SK-MEL-5 (cell line): ENCODE measurements at regions not wholly inside any gene's neighbourhood (a gene's known extent, or its start where the extent isn't known, plus 50 kb on each side); places are given as distances from the start of the nearest gene placed in this dataset.
"Not testable (repeated sequence)": the region's sequence is repeated elsewhere in the genome, so short reads cannot be mapped to it uniquely, and the experiment has no call there.

ENCODE experiments used
- DNase-seq: peaks from one replicate; pipeline ENCODE4 v3.0.0-alpha.2; 2016; ENCODE audit warnings: low read depth, low spot score
- in situ Hi-C: cut with HindIII; loops from 2 replicates; pipeline ENCODE4 v1.10.0; 2016; ENCODE audit warnings: low sequenced_read_pairs, high pct_unique_total_duplicates, low pct_unique_long_range_greater_than_20kb

DNA sequence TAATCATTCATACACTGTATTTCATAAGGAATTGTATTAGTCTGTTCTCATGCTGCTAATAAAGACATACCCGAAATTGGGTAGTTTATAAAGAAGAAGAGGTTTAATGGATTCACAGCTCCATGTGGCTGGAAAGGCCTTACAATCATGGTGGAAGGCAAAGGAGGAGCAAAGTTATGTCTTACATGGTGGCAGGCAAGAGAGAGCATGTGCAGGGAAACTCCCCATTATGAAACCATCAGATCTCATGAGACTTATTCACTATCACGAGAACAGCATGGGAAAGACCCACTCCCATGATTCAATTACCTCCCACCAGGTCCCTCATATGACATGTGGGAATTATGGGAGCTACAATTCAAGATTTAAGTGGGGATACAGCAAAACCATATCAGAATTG, 122.9 kb upstream of the PHYHIPL start:
- in situ Hi-C loops, DNase-seq: not testable (repeated sequence)

DNA sequence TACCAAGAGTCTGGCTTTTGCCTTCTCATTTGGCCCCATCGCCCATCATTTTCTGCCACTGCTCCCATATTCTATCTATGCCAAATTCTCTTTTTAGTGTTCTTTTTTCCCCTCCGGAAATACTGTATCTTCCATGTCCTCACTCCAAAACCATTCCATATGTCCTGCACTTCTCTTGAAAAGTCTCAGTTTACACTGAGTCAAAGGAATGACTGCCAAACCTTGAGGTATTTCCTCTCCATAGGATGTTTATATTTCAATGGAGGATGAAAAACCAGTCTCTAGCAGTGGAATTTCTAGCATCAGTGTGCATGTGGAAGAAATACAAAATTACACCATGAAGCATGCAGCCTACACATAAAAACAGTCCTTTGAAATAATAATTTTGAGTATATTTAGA, 121.4 kb upstream of the PHYHIPL start:
- in situ Hi-C loops, result no loop called here
- DNase-seq, result no peak

DNA sequence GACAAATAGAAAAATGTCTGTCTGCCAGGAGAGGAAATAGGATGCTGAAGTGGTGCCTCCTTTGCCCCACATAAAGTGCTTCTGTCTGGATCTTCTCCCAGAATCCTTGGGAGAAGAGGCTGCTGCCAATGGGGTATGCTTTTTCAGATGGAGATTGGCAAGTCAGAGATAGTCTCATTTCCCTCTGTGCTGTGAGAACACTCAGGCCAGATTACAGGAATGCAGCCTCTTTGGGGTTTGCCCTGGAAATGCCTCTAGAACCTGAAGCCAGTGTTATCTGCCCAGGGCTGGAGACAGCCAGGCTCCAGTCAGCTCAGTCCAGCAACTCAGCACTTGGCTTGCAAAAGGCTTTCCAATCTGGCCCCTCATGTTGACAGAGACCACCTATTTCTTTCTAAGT, 119.1 kb upstream of the PHYHIPL start:
- in situ Hi-C loops, result no loop called here
- no peak for DNase-seq

DNA sequence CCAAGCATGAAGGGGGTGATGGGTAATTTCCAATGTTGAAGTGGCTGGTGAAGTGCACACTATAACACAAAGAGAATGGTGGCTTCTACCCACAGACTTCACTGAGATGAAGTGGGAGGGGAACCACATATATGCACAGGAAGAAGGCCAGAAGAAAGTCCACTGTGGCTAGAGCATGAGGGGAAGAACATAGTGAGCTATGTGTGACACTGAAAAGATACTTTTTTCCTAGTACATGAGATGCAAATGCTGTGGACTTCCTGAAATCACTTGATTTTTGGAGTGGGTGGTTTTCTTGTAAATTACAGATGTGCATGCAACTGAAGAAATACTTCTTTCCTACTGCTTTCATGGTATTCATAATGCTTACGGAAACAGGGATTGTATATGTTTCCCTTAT, 115.6 kb upstream of the PHYHIPL start:
- in situ Hi-C loops, result no loop called here
- DNase-seq, result no peak

DNA sequence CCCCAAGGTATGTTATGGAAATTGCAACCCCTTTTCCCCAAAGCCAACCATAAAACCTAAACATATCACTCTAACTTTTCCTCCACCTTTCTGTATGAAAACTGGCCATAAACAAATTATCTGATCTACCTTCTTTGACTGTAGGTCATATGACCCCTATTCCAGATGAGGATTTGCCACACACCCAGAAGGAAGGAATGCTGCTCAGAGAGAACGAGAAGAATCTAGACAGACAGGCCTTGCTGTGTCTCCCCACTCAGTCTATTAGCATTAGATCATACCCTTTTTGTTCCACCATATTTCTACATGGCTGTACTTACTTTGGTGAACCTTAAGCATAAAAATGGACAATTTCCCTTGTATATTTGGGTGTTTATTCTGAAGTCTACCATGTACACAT, 113.0 kb upstream of the PHYHIPL start:
- no peak for DNase-seq
- in situ Hi-C loops, result no loop called here

DNA sequence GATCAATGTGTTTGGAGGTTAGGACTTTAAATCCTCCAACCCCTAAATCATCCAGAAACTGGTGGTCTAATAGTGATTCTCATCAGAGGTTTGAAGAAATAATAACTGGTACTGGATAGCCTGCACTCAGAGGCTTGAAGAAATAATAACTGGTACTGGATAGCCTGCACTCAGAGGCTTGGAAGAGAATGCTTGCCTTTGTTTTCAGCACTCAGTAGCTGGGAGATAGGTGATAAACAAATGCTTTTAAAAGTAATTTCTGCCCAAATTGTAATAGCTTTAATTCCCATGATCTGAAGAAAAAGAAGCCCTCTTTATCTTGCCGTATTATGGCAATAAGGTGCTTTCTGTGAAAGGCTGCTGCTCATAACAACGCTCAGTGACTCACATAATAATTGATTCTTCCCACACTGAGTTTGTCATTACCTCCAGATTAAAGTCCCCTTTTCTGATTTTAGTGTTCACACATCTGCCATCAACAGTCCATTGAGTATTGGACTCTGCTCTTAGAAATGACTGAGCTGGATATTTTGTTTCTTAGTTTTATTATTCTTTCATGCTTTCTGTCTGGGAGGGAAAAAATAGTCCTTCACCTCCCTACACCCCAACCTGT, 112.3 kb upstream of the PHYHIPL start:
- in situ Hi-C loops, result no loop called here

DNA sequence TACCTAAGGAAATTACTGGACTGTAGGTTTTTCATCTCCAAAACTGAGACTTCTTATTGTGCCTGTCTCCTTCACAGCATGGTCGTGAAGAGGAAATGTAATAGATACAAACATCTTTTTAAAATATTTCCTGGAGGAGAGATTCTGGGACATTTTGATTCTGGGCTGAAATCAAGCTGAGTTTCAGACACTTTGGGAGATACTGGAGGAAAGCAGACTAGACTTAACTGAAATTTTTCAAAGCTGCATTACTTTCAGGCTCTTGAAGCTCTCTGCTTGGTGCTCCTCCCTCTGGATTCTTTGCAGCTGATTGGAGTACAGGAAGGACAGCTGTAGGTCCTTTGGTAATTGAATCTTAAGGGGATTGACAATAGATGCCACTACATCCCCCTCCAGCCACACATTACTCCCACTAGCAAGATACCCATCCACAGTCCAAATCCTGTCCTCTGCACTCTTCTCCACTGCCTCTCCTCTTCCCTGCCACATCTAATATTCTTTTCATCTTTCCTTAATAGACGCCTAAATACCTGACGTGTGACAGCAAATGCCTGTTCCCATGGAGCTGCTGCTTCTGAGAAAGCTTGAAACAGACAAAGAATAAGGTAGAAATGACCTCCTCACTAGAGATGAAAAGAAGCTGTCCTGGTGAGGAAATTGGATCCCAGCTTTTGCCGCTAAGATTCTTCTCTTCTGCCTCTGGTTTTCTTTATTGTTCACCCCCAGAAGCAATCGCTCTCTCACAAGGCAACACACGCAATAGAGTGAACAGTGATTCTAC, 111.5 kb upstream of the PHYHIPL start:
- no peak for DNase-seq
- in situ Hi-C loops, result no loop called here

More for the DNA sequence above, 112.3 kb upstream of the PHYHIPL start:
- DNase-seq, result no peak

DNA sequence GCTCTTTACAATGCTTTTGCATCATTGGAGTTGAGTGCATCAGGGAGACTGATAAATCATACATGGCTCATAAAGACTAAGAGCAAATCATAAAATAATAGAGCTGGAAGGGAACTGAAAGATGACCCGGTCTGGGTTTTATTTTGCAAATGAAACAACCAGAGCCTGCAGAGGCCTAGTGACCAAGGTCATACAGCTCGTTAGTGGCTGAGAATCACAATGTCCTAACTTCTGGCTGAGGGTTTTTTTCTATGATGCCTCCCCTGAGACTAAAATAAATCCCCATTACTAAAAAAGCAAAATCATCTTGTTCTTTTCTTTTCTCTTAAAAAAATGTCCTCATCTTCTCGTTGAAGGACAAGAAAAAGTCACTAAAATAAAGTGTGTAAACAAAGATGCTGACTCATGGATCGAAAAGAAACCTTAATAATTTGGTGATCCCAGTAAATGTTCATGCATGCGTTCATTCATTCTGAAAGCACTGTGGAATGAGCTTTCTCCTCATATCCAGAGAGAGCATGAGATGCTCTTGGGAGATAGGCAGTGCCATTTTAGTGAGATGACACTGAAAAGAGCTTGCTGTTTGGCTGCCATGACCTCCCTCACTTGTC, 107.8 kb upstream of the PHYHIPL start:
- DNase-seq, result no peak
- in situ Hi-C loops, result no loop called here

DNA sequence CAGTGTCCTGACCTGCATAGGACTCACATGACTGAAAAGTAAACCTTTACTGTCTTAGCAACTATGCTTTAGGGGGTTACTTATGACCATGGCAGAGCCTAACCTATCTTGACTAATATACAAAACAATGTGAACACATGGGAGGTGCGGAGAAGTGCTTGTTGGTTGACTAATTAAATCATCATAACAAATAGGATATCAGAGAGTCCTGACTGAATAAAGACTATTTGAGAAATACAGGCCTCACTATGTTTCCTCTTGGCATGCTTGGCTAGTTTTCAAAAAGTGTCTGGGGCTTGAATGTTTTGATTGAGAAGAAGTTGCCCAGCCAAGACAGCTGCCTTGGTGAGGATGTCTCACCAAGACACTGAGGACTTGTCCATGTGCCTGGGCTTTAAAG, 104.4 kb upstream of the PHYHIPL start:
- DNase-seq, result no peak
- in situ Hi-C loops, result no loop called here

DNA sequence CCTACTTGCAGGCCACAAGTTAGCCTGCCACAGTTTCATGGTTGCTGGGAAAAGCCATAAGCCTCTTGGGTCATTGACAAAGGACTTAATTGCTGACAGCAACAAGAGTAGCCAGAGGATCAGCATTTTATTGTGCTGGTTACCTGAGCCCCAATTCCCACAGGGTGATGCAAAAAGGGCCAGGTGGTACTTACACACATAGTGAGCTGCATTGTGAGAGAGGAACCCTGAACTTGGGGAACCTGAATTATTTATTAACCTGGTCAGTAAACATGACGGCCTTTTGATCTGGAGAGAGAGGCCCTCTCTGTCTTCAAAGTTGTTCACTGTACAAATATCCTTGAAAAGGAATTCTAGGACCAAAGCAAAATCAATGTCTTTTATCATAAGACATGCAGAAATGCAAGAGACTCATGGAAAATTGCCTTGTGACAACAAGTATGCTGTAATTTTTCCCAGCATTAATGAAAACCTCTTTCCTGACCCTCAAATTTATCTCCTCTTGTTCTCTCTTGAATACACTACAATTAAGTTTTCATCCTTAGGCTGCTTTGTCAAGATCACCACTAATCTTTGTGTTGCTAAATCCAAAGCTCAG, 102.9 kb upstream of the PHYHIPL start:
- in situ Hi-C loops, result no loop called here
- no peak for DNase-seq

DNA sequence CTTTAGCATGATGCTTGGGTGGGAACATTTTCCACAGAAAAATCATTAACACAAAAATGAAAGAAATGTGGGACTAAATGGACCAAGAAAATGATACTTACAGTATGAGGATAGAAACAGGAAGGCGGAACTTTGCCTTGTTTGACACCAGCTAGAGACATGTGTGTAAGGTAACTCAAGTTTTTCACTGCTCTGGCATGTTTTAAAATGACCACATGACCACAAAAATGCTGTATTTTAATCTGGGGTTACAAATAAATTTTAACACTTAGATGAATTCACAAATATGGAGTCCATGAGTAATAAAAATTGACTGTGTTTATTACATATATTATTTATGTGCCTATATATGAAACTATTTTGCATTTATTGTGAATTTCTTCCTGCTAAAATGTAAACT, 100.9 kb upstream of the PHYHIPL start:
- no peak for DNase-seq
- in situ Hi-C loops, result no loop called here

DNA sequence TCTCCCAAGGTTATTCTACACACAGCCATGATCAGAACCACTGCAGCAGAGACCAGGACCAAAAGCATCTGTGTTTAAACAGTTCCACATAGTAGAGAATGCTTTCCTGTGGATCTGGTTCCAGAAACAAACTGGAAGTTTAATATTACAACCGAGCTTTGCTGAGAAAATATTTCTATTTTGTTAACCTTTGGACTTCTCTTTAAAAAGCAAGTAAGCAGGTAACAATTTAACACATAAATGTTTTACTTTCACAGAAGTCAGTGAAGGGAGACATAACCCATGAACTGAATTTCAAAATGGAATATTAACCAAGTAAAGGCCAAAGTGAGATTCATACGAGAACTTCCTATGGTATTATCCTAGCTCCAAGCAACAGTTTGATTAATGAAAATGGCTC, 98.6 kb upstream of the PHYHIPL start:
- in situ Hi-C loops, result no loop called here
- no peak for DNase-seq

DNA sequence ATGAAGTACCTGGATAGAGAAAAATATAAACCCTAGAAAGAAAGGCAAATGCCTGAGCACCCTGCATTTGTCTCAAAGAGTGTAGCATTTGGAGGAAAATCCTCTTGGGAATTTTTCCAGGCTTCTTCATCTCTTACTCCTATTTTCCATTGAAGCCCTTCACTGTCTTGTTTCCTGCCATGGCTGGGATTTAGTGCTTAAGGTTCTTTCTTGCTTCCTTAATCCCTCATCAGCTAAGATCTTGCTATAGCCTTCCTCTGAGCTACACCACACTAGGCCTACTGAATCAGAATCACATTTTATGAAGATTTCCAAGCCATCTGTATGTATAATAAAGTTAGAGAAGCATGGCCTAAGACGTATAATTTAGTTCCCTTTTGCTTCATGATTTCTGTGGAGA, 97.5 kb upstream of the PHYHIPL start:
- DNase-seq, result no peak
- in situ Hi-C loops, result no loop called here

DNA sequence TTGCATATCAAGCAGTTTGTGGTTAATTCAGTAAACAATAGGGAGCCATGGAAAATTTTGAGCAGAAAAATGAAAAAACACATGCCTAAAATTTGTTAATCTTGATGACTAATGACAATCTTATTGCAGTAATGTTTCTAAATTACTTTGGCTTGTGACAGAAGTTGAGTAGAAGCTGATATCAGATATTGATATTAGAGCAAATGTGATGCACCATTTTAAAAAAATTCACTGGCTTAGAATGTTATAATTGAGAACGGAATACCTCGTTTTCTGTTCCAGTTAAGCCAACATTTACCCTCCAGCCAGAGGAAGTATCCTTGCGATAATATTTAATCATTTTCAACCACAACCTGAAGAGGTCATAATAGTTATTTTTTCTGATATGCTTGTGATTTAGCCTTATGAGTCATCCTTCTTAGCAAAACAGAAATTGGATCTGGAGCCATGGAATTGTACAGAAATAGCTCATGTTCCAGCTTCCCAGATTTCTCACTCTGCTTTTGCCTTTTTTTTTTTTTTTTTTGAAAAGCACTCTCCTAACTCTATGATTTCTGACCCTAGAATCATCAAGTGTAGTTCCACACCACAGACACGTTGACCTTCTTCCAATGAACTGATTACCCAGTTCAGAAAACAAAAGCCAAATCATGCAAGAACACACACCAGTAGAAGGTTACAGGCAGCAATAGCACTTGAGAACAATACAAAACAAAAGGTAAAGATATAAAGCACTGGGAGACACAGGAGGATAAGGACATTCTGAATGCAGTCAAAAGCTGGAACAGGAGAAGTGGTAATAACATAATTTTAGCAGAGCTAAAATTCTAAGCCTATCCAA, 96.8 kb upstream of the PHYHIPL start:
- in situ Hi-C loops, result no loop called here
- peak; percentile 21 for DNase-seq

DNA sequence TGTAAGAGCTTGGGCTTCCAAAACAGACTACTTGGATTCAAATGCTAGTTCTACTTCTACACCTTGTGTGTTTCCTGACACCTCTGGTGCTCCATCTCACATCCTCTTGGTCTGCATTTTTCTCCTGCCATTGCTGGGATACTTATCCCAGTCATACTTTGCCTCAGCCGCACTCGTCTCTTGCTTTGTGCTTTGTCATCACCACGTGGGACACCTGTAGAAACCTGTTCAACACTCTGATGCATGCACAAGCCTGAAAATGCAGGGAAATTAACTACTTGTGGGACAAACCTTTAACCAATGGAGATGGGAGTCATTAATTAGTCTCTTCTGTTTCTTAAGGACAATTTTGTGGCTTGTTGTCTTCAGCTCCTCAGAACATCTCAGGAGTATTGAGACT, 94.2 kb upstream of the PHYHIPL start:
- in situ Hi-C loops, result no loop called here
- no peak for DNase-seq

DNA sequence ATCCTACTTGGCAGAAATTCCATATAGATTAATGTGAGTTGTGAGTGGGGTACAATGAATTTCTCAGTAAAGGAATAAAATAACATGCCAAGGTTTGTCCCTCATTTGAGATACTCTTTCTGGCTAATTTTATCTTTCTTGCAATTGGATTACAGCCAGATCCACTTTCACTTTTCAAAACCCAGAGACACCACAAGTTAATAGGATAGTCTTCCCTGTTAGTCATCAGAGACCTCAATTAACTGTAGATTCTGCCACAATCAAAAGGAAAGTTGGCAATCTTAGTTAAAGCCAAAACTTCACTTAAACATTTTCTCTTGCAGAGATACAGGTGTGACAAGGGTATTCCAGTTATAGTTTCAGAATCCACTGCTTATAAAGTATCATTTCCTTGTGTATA, 91.4 kb upstream of the PHYHIPL start:
- in situ Hi-C loops, result no loop called here
- no peak for DNase-seq

DNA sequence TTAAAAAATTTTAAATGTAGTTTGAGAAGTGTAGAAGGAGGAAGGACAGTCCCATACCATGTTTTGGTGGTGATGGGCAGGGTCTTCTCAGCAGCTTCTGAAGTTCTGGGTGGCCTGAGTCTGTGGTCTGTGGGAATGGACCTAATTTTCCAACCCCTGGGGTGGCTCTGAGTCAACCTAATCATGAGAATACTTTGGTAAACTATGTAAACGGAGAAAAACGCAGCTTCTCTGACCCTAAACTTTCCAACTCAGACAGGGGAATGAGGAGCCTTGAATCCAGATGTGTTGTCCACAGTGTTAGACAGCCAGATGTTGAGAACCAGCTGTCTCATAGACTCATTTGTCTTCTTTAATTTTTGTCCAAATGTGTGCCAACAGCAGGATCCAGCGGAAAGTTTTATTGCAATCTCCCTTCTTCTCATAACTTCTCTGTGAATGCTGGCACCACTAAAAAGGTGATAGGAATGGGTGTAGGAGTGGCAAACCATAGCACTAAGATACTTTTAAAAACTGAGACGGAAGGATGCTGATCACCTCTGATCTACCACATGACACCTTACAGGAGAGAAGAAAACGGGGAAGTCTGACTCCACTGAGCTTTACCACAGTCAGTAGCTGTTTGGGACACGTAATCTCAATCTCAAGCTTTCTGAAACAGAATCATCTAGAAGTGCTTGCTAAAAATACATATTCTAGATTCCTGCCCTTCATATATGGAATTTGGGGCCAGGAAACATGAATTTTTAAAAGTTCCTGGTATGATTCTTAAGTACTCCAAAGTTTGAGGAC, 90.5 kb upstream of the PHYHIPL start:
- DNase-seq, result no peak
- in situ Hi-C loops, result no loop called here
